ENCODE measurements at regions not wholly inside any gene's neighbourhood (a gene's known extent, or its start where the extent isn't known, plus 50 kb on each side); places are given as distances from the start of the nearest gene placed in this dataset.

- Mint-ChIP-seq H3K9me3 (peaks cover 0 to 38% of the 10 kb centered on the region in 2 experiments; a peak in 4 of 5 replicates), H3K36me3 (ENCODE audit: insufficient read depth in 1 of 3, low read depth in 3 of 3) (peaks cover 0 to 19% (median 9%) of the 10 kb centered on the region in 3 experiments; a peak in 5 of 7 replicates), H3K27ac (no peak overlapping the region), H3K4me3 (no peak overlapping the region), H3K4me1 (peaks cover 9 to 32% of the 10 kb centered on the region in 2 experiments), H3K27me3 (ENCODE audit: low read depth) (peaks cover 55% of the 10 kb centered on the region)
- Histone ChIP-seq H2BK120ac (ENCODE audit: low read depth, low read length, poor library complexity, severe bottlenecking) (no peak overlapping the region), H2BK15ac (ENCODE audit: low read depth, low read length) (no peak overlapping the region), H3K79me1 (ENCODE audit: insufficient read depth, low read depth, low read length, poor library complexity, severe bottlenecking) (no peaks in the 10 kb centered on the region), H3K14ac (ENCODE audit: insufficient read depth, low read length) (no peak overlapping the region), H4K8ac (replicated peaks; ENCODE audit: insufficient read length, low read depth, low read length) (no peak overlapping the region), H4K5ac (ENCODE audit: insufficient read length, low read depth, low read length) (no peak overlapping the region), H2AK5ac (ENCODE audit: insufficient read length, low read length) (no peak overlapping the region), H3K27me3 (ENCODE audit: insufficient read depth, low read length) (peaks cover 35% of the 10 kb centered on the region), H3K27ac (ENCODE audit: insufficient read length, low read depth, low read length) (no peak overlapping the region), H2BK12ac (ENCODE audit: insufficient read length, low read depth, low read length) (no peak overlapping the region), H3K4ac (ENCODE audit: low read depth, low read length) (no peak overlapping the region), H2BK20ac (ENCODE audit: low read depth, low read length, poor library complexity, severe bottlenecking) (no peak overlapping the region), H3K4me1 (ENCODE audit: insufficient read depth, low read length) (no peaks in the 10 kb centered on the region; the same call in 1 of the 2 replicates), H3K18ac (ENCODE audit: insufficient read length, low read depth, low read length) (no peak overlapping the region), H3K9ac (ENCODE audit: extremely low read depth, insufficient read length, low read length) (no peak overlapping the region), H2AFZ (ENCODE audit: low read length) (no peak overlapping the region), H4K91ac (ENCODE audit: insufficient read length, low read depth, low read length) (no peak overlapping the region), H2BK5ac (ENCODE audit: insufficient read length, low read length) (no peak overlapping the region), H3K56ac (ENCODE audit: insufficient read length, low read depth, low read length) (no peak overlapping the region), H3K9me3 (ENCODE audit: control insufficient read depth, low read depth, low read length) (peaks cover 8% of the 10 kb centered on the region), H3T11ph (ENCODE audit: low read length) (no peak overlapping the region), H3K4me2 (ENCODE audit: insufficient read depth, insufficient read length, low read length) (no peak overlapping the region), H4K20me1 (ENCODE audit: control insufficient read depth, insufficient read depth, insufficient read length) (no peaks in the 10 kb centered on the region), H3K23ac (ENCODE audit: insufficient read length, low read depth, low read length) (no peak overlapping the region), H3K23me2 (ENCODE audit: insufficient read length, low read depth, low read length, poor library complexity, severe bottlenecking) (no peaks in the 10 kb centered on the region), H3K79me2 (ENCODE audit: insufficient read depth, low read length) (no peaks in the 10 kb centered on the region)
- WGBS (ENCODE audit: extremely low coverage, insufficient read length, low lambda C conversion rate) = no CpG with 5 or more reads among the region's 3 CpGs
- TF ChIP-seq, protein P1, sequence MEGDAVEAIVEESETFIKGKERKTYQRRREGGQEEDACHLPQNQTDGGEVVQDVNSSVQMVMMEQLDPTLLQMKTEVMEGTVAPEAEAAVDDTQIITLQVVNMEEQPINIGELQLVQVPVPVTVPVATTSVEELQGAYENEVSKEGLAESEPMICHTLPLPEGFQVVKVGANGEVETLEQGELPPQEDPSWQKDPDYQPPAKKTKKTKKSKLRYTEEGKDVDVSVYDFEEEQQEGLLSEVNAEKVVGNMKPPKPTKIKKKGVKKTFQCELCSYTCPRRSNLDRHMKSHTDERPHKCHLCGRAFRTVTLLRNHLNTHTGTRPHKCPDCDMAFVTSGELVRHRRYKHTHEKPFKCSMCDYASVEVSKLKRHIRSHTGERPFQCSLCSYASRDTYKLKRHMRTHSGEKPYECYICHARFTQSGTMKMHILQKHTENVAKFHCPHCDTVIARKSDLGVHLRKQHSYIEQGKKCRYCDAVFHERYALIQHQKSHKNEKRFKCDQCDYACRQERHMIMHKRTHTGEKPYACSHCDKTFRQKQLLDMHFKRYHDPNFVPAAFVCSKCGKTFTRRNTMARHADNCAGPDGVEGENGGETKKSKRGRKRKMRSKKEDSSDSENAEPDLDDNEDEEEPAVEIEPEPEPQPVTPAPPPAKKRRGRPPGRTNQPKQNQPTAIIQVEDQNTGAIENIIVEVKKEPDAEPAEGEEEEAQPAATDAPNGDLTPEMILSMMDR (conservative IDR thresholded peaks at IDR 0.05) = no peak
- DNase-seq = no peak
Observed at GRCh38 chr7:50953820-50954219, 171.1 kb upstream of the GRB10 start.

Data from H9 (cell line).